GM18519 (cell line): ENCODE measurements at regions not wholly inside any gene's neighbourhood (a gene's known extent, or its start where the extent isn't known, plus 50 kb on each side); places are given as distances from the start of the nearest gene placed in this dataset.
"Not testable (repeated sequence)": the region's sequence is repeated elsewhere in the genome, so short reads cannot be mapped to it uniquely, and the experiment has no call there.

Experiments
- ATAC-seq: cut with Tn5 transposase; IDR thresholded peaks from one replicate; pipeline ENCODE4 v1.9.1; 2021; ENCODE audit warnings: mild to moderate bottlenecking, moderate library complexity; ENCODE audit not compliant: unreplicated experiment, low FRiP score

DNA sequence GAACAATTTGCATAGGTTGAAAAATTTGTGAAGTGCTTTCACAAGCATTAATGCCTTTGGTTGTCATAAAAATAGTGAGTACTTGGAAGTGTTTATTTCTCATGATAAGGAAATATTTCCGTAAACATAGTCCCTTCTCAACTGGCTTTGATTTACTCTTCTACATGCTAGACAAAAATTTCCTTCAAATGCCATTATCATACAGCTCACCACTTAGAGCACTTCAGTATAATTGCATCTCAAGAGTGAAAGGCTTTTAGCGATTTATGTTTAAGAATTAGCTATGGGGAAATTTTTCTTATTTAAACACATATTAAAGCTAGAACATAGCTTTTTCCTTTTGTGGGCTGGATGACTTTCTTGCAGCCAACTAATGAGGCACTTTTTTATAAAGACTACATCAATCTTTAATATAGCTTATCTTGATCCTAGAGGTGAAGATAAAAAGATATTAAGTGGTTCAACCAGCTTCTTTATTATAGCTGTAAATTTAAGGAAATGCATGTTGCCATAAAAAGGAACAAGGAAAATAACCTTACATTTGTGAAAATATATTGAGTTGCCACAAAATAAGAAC lies 656.8 kb downstream of the SLITRK6 start:
- no peak for ATAC-seq

DNA sequence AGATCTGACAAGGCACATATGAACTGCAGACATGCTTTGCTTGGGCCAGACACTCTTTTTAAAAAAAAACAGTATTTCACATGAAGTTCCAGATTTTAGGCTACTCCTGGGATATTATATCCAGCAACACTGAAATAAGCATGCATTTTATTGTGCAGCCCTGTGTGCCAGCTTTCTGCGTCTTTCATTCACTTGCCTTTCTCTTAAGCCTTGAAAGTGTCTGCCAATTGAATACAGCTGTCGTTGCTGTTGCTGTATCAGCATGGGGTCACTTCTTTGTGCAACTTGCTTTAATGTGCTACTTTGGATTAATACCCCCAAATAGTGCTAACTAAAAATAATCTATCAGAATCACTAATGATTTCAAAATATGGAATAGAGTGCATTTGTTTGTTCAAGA lies 657.8 kb downstream of the SLITRK6 start:
- no peak for ATAC-seq

DNA sequence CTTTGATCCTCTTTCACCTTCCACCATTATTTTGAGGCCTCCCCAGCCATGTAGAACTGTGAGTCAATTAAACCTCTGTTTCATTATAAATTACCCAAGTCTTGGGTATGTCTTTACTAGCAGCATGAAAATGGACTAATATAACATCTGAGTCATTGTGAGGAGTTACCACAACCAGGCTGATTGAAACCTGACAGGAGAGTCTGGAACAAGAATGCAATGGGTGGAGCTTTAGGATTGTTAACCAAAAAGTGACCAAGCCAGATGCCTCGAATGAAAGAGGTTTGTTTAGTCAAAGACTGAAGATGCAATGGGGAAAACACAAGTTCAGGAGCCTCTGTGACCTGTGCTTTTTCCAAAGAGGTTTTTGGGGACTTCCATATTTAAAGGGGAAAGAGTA lies 659.0 kb downstream of the SLITRK6 start:
- no peak for ATAC-seq

DNA sequence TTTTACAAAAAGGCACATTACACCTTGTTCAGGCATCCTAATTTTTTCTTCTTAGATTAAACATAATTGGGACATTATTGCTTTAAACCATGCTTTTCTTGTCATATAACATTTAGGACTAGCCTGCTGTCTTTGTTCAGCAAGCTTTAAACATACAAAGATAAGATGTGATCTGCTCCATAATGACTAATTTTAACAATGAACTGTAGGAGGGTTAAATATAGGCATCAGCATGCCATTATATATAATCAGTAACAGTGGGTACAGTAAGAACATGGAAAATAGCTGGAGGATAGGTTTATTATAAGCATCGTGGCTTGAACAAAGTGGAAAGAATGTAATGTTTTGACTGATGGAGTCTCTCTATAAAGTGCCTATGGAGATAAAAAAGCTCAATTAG lies 661.7 kb downstream of the SLITRK6 start:
- no peak for ATAC-seq

DNA sequence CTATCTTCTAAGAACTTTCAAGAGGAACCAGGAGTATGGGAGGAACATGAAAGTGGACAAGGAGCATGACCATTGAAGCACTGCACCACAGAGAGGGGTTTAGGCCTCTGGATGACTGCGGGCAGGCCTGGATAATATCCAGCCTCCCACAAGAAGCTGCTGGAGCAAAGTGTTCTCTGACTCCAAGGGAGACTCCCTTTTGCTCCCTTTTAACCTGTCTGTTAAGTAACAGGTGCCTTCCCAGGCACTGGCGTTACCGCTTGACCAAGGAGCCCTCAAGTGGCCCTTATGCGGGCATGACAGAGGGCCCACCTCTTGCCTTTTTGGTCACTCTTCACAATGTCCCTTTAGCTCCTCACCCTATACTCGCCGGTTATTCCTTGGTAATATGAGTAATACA lies 666.2 kb downstream of the SLITRK6 start:
- ATAC-seq: no peak

DNA sequence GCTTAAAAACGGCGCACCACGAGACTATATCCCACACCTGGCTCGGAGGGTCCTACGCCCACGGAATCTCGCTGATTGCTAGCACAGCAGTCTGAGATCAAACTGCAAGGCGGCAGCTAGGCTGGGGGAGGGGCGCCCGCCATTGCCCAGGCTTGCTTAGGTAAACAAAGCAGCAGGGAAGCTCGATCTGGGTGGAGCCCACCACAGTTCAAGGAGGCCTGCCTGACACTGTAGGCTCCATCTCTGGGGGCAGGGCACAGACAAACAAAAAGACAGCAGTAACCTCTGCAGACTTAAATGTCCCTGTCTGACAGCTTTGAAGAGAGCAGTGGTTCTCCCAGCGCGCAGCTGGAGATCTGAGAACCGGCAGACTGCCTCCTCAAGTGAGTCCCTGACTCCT lies 675.7 kb downstream of the SLITRK6 start:
- ATAC-seq: not testable (repeated sequence)

DNA sequence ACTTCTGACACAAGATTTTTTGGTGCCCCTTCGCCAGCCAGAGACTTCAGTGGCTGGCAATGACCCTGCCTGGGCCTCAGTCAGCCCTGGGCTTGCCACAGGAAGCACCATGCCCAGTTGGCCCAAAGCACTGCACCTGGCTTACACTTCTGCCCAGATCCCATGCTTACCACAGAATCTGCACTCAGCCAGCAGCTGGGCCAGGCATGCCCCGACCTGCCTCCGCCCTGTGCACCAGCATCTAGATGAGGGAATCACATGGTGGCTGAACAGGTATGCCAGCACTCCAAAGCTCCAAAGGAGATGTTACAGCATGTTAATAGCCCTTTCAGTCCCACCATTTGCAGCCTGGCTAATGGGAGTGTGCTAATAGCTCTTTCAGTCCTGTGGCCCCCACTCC lies 690.9 kb downstream of the SLITRK6 start:
- ATAC-seq: no peak

DNA sequence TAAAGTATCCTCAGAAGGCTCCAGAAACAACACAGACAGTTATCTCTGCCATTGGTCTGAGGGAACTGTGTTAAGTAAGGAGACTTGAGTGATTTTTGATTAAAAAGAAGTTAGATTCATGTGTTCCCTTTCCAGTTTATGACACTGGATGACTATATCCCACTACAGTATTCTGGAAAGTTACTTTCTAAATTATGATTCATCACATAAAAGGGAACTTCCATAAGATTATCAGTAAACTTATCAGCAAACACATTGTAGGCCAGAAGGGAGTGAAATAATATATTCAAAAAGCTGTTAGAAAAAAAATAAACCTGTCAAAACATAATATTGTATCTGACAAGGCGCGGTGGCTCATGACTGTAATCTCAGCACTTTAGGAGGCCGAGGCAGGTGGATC lies 700.0 kb downstream of the SLITRK6 start:
- ATAC-seq: no peak

DNA sequence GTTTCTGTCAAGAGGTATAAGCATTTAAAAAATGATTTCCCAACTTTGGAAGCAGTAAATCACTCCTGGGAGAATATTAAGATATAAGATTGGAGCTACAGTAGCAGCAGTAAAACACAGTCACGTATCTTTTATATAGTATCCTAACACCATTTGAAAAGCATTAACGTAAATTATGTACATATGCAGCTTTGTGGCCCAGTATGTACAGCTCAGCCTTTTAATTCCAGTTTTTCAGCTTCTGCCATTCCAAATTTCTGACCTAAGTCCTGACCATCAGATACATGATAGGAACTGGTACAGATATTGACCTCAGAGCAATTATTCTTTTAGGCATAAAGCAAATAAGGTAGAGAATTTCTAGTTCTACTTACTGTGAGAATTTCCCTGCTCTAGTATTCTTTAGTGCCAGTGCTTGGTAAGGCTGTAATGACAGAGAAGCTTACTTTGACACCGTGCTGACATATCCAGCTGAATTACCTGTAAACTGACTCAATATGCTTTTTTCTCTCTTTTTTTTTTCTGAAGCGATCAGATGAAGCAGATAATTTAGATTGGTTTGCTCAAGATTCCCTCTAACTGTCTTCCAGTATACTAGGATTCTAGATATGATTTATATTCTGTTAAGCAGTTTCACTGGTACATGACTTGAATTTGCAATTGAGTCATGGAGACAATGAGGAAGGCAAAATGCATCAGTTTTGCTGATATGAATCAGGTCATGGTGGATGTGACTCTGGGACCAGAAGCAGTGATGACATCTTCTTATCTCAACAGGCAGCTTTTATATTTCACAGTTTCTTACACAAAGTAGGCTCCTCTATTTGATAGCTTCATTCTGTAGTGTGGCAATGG lies 703.6 kb downstream of the SLITRK6 start:
- ATAC-seq: no peak

DNA sequence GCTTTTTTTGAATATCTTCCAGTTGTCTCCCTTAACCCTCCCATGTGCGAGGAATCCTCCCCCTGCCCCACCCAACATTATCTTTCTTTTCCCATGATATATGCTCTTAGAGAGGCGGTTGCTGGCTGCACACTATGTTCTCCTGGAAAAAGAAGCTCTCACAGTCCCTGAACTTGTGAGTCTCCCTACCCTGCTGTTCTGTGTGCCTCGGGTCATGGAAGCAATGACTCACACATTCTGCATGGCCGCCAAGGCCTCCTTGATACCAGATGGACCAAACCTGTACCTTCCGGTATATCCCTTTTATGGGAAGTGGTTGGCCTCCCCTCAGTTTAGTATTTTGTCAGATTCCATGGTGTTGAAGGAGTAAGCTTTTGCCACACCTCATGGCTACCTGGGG lies 705.4 kb downstream of the SLITRK6 start:
- ATAC-seq: no peak

DNA sequence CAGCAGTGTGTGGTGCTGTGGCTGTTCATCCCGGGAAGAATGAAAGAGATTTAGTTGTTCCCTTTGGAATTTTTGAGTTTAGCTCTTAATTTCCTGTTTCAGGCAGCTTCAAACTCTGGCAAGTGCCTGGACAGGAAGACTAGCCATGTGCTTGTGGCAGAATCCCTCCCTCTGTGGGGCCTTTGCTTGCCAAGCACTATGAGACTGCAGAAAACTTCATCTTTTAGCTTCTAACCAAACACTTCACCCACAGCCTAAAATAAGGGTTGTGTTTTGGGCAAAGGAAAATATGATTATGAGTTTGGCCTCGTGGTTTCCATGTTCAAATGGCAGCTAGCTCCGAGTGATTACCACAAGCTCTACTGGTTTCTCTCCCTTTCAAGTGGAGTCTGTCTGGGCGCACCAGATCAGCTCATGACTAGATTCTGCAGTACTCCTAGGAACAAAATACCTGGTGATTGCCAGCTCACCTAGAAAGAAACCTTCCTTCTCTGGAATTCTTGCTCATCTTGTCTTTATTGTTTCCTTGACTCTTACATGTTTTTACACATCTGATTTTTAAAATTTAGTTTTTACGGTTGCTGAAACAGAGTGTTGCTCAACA lies 707.5 kb downstream of the SLITRK6 start:
- no peak for ATAC-seq

DNA sequence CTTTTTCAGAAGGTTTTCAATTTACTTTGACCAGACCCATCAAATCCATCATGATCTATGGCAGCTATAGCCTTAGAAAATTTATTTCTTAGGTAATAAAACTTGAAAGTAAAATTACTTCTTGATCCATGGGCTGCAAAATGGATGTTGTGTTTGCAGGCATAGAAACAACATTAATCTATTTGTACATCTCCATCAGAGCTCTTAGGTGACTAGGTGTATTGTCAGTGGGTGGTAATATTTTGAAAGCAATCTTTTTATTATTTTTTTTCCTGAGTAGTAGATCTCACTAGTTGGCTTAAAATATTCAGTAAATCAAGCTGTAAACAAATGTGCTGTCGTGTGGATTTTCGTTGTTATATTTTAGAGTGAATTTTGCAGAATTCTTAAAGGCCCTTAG lies 710.0 kb downstream of the SLITRK6 start:
- no peak for ATAC-seq

DNA sequence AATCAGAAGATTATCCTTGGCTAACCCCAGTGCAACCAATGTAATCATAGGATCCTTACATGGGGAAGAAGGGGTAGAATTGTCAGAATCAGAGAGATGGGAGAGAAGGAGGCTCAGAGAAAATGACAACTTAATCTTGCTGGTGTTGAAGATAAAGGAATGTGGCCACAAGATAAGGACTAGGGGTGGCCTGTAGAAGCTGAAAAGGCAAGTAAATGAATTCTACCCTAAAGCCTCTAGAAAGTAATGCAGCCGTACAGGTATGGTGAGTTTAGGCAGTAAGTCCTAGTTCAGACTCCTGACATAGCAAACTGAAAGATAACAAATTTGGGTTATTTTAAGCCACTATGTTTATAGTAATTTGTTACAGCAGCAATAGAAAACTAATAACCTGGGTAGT lies 718.5 kb downstream of the SLITRK6 start:
- no peak for ATAC-seq

DNA sequence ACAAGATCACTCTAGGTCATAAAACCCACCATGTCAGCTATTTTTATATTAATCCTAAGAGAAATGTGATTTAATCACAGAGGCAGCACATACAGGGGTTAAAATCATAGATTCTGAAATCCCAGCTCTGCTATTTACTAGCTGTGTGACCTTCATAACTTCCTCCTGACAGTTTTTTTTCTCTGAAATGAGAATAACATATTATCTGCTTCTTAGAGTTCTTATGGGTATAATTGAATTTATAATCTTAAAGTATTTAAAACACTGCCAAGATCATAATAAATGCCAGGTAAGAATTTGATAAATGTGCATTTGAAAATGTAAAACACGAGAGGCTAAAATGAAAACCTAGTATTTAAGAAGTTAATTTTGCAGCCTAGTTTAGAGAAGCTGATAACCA lies 722.9 kb downstream of the SLITRK6 start:
- ATAC-seq: no peak

DNA sequence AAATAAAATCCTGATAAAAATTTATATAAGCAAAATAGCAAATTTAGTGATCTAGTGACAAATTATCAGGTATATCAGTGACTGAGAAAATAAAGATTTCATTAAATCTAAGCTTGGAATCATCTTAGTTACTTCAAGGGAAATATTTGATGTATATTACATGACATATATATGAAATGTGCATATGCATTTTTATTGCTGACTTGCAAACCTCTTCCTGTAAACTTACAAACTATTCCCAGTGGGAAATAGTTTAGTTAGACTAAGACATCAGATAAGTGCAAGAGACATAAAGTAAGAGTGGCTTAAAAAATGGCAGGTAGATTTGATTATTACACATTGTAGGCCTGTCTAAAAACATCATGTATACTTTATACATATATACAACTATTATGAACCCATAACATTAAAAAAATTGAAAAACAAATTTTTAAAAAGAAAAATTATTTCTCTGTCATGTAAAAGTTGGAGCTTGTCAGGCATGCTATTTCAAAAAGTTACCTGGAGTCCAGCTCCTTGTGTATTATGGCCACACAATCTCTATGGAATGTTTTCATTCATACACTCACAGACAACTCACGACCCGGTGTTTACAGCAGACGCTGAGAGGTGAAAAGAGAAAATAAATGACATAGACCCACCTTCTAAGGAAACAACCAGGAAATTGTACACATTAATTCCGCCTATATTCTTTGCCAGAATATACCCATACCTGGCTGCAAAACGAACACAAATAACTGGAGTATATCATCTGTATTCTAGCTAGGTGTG lies 724.5 kb downstream of the SLITRK6 start:
- no peak for ATAC-seq

DNA sequence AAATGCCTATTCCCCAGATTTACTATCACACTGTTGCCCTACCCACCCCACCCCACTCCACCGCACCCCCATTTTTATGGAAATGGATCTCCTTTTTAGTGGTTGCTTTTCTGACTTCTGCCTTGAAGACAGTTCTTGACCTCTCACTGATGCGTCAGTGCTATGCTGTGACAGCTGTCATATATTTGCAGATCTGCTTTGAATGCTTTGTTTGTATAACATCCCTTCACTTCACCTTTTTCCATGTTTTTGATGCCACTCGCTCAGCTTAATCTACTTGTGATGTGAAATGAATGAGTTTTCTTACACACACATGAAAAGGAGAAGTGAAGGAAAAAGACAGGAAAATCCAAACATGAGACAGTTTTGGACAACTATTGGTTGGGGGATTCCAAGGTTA lies 731.0 kb downstream of the SLITRK6 start:
- no peak for ATAC-seq

DNA sequence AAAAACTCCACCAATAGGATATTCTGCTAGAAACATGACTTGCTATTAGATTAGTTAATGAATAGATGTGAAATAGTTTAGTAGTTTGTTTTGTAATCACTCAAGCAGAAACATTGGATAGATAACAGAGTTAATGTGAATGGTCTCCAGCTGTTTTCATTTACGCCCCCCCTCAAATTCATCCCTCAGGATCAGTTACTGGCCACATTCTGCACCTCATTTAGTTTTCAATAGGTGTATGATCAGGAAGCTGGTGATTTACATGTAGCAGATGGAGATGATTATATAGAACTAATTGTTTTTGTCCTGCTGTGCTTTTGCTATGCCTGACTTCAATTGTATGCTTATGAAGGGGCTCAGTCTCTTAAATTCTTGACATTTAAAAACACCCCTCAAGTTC lies 759.0 kb downstream of the SLITRK6 start:
- ATAC-seq: no peak

DNA sequence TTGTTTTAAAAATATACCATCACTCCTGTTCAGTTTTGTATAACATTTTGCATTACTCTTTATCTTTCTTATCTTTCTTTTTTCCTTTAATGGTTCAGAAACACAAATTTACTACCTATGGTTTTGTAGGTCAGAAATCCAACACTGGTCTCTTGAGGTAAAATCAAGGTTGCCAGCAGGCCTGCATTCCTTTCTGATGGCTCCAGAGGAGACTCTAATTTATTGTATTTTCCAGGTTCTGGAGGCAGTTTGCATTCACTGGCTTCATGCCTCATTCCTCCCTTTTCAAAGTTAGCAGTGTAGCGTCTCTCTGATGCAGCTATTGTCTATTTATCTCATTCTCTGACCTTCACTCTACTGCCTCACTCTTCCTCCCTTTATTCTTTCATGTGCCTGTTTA lies 767.4 kb downstream of the SLITRK6 start:
- ATAC-seq: no peak

DNA sequence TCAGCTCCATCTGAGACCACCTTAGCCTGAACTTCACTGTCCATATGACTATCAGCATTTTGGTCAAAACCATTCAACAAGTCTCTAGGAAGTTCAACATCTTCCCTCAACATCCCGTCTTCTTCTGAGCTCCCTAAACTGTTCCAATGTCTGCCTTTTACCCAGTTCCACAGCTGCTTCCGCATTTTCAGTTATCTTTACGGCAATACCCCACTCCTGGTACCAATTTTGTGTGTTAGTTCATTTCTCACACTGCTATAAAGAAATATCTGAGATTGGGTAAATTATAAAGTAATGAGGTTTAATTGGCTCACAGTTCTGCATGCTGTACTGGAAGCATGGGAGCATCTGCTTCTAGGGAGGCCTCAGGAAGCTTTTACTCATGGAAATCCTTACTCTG lies 771.2 kb downstream of the SLITRK6 start:
- ATAC-seq: no peak

DNA sequence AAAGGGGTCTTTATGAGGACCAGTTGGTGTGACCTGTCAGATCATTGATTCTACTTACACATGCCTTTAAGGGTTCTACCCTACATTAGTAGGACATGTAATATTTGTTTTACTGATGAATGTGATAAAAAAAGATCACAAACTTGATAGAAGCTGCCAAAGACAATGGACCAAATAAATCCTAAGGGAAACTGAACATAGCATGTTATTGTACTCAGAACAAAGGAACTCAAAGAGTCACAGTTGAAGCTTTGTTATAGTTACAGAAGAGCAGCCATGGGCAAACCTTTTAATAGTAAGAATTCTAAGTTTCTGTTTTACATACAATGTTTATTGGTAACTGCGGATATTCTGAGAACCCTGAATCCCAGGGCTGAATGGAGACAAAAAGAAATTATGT lies 780.1 kb downstream of the SLITRK6 start:
- ATAC-seq: no peak

DNA sequence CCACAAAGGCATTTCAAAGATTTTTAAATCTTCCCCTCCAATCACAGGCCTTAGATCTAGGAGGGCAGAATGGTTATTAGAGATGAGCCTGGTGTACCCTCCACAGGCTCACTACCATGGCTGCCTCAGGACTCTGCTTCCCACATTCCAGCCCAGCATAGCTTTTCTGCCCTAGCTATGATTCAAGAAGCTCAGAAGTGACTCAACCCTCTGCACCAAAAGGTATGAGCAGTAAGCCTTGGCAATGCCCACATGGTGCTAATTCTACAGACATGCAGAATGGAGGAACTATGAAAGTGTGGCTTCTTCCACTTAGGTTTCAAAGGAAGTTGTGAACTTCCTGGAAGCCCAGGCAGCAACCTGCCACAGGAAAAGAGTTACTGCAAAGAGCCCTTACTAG lies 786.2 kb downstream of the SLITRK6 start:
- no peak for ATAC-seq
